Suprapubic skin (tissue), 3 donors: ENCODE measurements at regions not wholly inside any gene's neighbourhood (a gene's known extent, or its start where the extent isn't known, plus 50 kb on each side); places are given as distances from the start of the nearest gene placed in this dataset.

Experiments
- CTCF ChIP-seq, 2 donors: fragments of 200-600 bp in 1 of 2; fragments of 450-650 bp in 1 of 2; sonication (generic) in 1 of 2; IDR thresholded peaks; one replicate each; pipeline ENCODE4 v1.5.1; 2016 to 2019; ENCODE audit warnings: antibody characterized with exemption in 2 of 2, mild to moderate bottlenecking in 1 of 2, moderate library complexity in 1 of 2
- EP300 ChIP-seq: sonication (generic); formaldehyde crosslinking; IDR thresholded peaks from one replicate; pipeline ENCODE4 v1.6.1; 2017; ENCODE audit warnings: antibody characterized with exemption
- POLR2A ChIP-seq, 2 donors: fragments of 450-650 bp; IDR thresholded peaks; one replicate each; pipeline ENCODE4 v1.6.1; 2017; ENCODE audit warnings: antibody characterized with exemption in 2 of 2, mild to moderate bottlenecking in 2 of 2, moderate library complexity in 2 of 2

- TF ChIP-seq CTCF (IDR thresholded peaks at IDR 0.05): no peak
- TF ChIP-seq EP300: no peak
- no peak for TF ChIP-seq POLR2A (IDR thresholded peaks at IDR 0.05)
Measured at GRCh38 chr2:221283896-221284545, 288.1 kb downstream of the EPHA4 start.
